ENCODE measurements at regions not wholly inside any gene's neighbourhood (a gene's known extent, or its start where the extent isn't known, plus 50 kb on each side); places are given as distances from the start of the nearest gene placed in this dataset.
"Not testable (repeated sequence)": the region's sequence is repeated elsewhere in the genome, so short reads cannot be mapped to it uniquely, and the experiment has no call there.

GRCh38 chr1:102687383-102687782 lies 420.9 kb downstream of the COL11A1 start:
- Histone ChIP-seq H3K9me3 (ENCODE audit: control insufficient read depth, insufficient read depth, low read length) (no peaks in the 10 kb centered on the region), H3K4me1 (ENCODE audit: control insufficient read depth, insufficient read depth, low read length) (no peaks in the 10 kb centered on the region), H3K27me3 (ENCODE audit: control insufficient read depth, insufficient read depth, low read length) (no peaks in the 10 kb centered on the region), H3K36me3 (ENCODE audit: control insufficient read depth, insufficient read depth, low read length) (no peaks in the 10 kb centered on the region), H3K27ac (ENCODE audit: low read depth, low read length) (no peak overlapping the region), H3K4me3 (ENCODE audit: low read depth, low read length) (no peak overlapping the region), H3K9ac (ENCODE audit: low read depth, low read length) (no peak overlapping the region)

- Histone ChIP-seq H3K27ac (ENCODE audit: low read depth, low read length) (no peak overlapping the region), H3K4me3 (ENCODE audit: low read depth, low read length) (no peak overlapping the region), H3K9ac (ENCODE audit: low read depth, low read length) (no peak overlapping the region), H3K27me3 (ENCODE audit: control insufficient read depth, insufficient read depth, low read length) (no peaks in the 10 kb centered on the region), H3K4me1 (ENCODE audit: control insufficient read depth, insufficient read depth, low read length) (peaks cover 4% of the 10 kb centered on the region; the same call in 1 of the 2 replicates), H3K36me3 (ENCODE audit: control insufficient read depth, insufficient read depth, low read length) (no peaks in the 10 kb centered on the region), H3K9me3 (ENCODE audit: control insufficient read depth, insufficient read depth, low read length) (no peaks in the 10 kb centered on the region)
These were observed 446.8 kb downstream of the COL11A1 start for GRCh38 chr1:102661481-102661880.

- H3K9me3 ChIP-seq (ENCODE audit: control insufficient read depth, insufficient read depth, low read length); H3K36me3 ChIP-seq (ENCODE audit: control insufficient read depth, insufficient read depth, low read length); H3K27ac ChIP-seq (ENCODE audit: low read depth, low read length); H3K9ac ChIP-seq (ENCODE audit: low read depth, low read length); H3K4me1 ChIP-seq (ENCODE audit: control insufficient read depth, insufficient read depth, low read length); H3K4me3 ChIP-seq (ENCODE audit: low read depth, low read length); H3K27me3 ChIP-seq (ENCODE audit: control insufficient read depth, insufficient read depth, low read length): not testable (repeated sequence)
These were observed 448.3 kb downstream of the COL11A1 start for GRCh38 chr1:102659876-102660483.

GRCh38 chr1:102655034-102655433 lies 453.3 kb downstream of the COL11A1 start:
- Histone ChIP-seq H3K27ac (ENCODE audit: low read depth, low read length) (no peak overlapping the region), H3K9me3 (ENCODE audit: control insufficient read depth, insufficient read depth, low read length) (no peaks in the 10 kb centered on the region), H3K4me3 (ENCODE audit: low read depth, low read length) (no peak overlapping the region), H3K4me1 (ENCODE audit: control insufficient read depth, insufficient read depth, low read length) (peaks cover 5% of the 10 kb centered on the region; the same call in 1 of the 2 replicates), H3K27me3 (ENCODE audit: control insufficient read depth, insufficient read depth, low read length) (no peaks in the 10 kb centered on the region), H3K9ac (ENCODE audit: low read depth, low read length) (no peak overlapping the region), H3K36me3 (ENCODE audit: control insufficient read depth, insufficient read depth, low read length) (no peaks in the 10 kb centered on the region)

- Histone ChIP-seq H3K4me3 (ENCODE audit: low read depth, low read length) (no peak overlapping the region), H3K9ac (ENCODE audit: low read depth, low read length) (no peak overlapping the region), H3K4me1 (ENCODE audit: control insufficient read depth, insufficient read depth, low read length) (no peaks in the 10 kb centered on the region), H3K36me3 (ENCODE audit: control insufficient read depth, insufficient read depth, low read length) (no peaks in the 10 kb centered on the region), H3K27ac (ENCODE audit: low read depth, low read length) (no peak overlapping the region), H3K9me3 (ENCODE audit: control insufficient read depth, insufficient read depth, low read length) (no peaks in the 10 kb centered on the region), H3K27me3 (ENCODE audit: control insufficient read depth, insufficient read depth, low read length) (no peaks in the 10 kb centered on the region)
These were observed 467.4 kb downstream of the COL11A1 start for GRCh38 chr1:102640872-102641271.

- no peak overlapping the region for H3K4me3 ChIP-seq (ENCODE audit: low read depth, low read length)
- H3K4me1 ChIP-seq (ENCODE audit: control insufficient read depth, insufficient read depth, low read length): no peaks in the 10 kb centered on the region
- H3K27ac ChIP-seq (ENCODE audit: low read depth, low read length): no peak overlapping the region
- H3K36me3 ChIP-seq (ENCODE audit: control insufficient read depth, insufficient read depth, low read length): no peaks in the 10 kb centered on the region
- H3K27me3 ChIP-seq (ENCODE audit: control insufficient read depth, insufficient read depth, low read length): no peaks in the 10 kb centered on the region
- H3K9me3 ChIP-seq (ENCODE audit: control insufficient read depth, insufficient read depth, low read length): no peaks in the 10 kb centered on the region
- H3K9ac ChIP-seq (ENCODE audit: low read depth, low read length): no peak overlapping the region
These were observed 468.0 kb downstream of the COL11A1 start for GRCh38 chr1:102640312-102640711.

GRCh38 chr1:102631691-102632090 lies 476.6 kb downstream of the COL11A1 start:
- Histone ChIP-seq H3K27me3 (ENCODE audit: control insufficient read depth, insufficient read depth, low read length) (no peaks in the 10 kb centered on the region), H3K4me1 (ENCODE audit: control insufficient read depth, insufficient read depth, low read length) (no peaks in the 10 kb centered on the region), H3K4me3 (ENCODE audit: low read depth, low read length) (no peak overlapping the region), H3K9ac (ENCODE audit: low read depth, low read length) (no peak overlapping the region), H3K9me3 (ENCODE audit: control insufficient read depth, insufficient read depth, low read length) (no peaks in the 10 kb centered on the region), H3K36me3 (ENCODE audit: control insufficient read depth, insufficient read depth, low read length) (no peaks in the 10 kb centered on the region), H3K27ac (ENCODE audit: low read depth, low read length) (no peak overlapping the region)

GRCh38 chr1:102630041-102630440 lies 478.3 kb downstream of the COL11A1 start:
- H3K4me1 ChIP-seq (ENCODE audit: control insufficient read depth, insufficient read depth, low read length): no peaks in the 10 kb centered on the region
- H3K27ac ChIP-seq (ENCODE audit: low read depth, low read length): no peak overlapping the region
- H3K36me3 ChIP-seq (ENCODE audit: control insufficient read depth, insufficient read depth, low read length): no peaks in the 10 kb centered on the region
- no peak overlapping the region for H3K9ac ChIP-seq (ENCODE audit: low read depth, low read length)
- no peaks in the 10 kb centered on the region for H3K9me3 ChIP-seq (ENCODE audit: control insufficient read depth, insufficient read depth, low read length)
- no peaks in the 10 kb centered on the region for H3K27me3 ChIP-seq (ENCODE audit: control insufficient read depth, insufficient read depth, low read length)
- H3K4me3 ChIP-seq (ENCODE audit: low read depth, low read length): no peak overlapping the region

GRCh38 chr1:102628109-102628613 lies 480.2 kb downstream of the COL11A1 start:
- H3K27me3 ChIP-seq (ENCODE audit: control insufficient read depth, insufficient read depth, low read length): no peaks in the 10 kb centered on the region
- H3K27ac ChIP-seq (ENCODE audit: low read depth, low read length): no peak overlapping the region
- no peak overlapping the region for H3K4me3 ChIP-seq (ENCODE audit: low read depth, low read length)
- no peaks in the 10 kb centered on the region for H3K9me3 ChIP-seq (ENCODE audit: control insufficient read depth, insufficient read depth, low read length)
- H3K36me3 ChIP-seq (ENCODE audit: control insufficient read depth, insufficient read depth, low read length): no peaks in the 10 kb centered on the region
- H3K9ac ChIP-seq (ENCODE audit: low read depth, low read length): no peak overlapping the region
- no peaks in the 10 kb centered on the region for H3K4me1 ChIP-seq (ENCODE audit: control insufficient read depth, insufficient read depth, low read length)

GRCh38 chr1:102627145-102627544 lies 481.2 kb downstream of the COL11A1 start:
- H3K27ac ChIP-seq (ENCODE audit: low read depth, low read length): no peak overlapping the region
- no peak overlapping the region for H3K4me3 ChIP-seq (ENCODE audit: low read depth, low read length)
- H3K36me3 ChIP-seq (ENCODE audit: control insufficient read depth, insufficient read depth, low read length): no peaks in the 10 kb centered on the region
- H3K4me1 ChIP-seq (ENCODE audit: control insufficient read depth, insufficient read depth, low read length): no peaks in the 10 kb centered on the region
- H3K9me3 ChIP-seq (ENCODE audit: control insufficient read depth, insufficient read depth, low read length): no peaks in the 10 kb centered on the region
- H3K9ac ChIP-seq (ENCODE audit: low read depth, low read length): no peak overlapping the region
- no peaks in the 10 kb centered on the region for H3K27me3 ChIP-seq (ENCODE audit: control insufficient read depth, insufficient read depth, low read length)

GRCh38 chr1:102615896-102616295 lies 492.4 kb downstream of the COL11A1 start:
- no peaks in the 10 kb centered on the region for H3K27me3 ChIP-seq (ENCODE audit: control insufficient read depth, insufficient read depth, low read length)
- no peak overlapping the region for H3K4me3 ChIP-seq (ENCODE audit: low read depth, low read length)
- H3K4me1 ChIP-seq (ENCODE audit: control insufficient read depth, insufficient read depth, low read length): no peaks in the 10 kb centered on the region
- H3K36me3 ChIP-seq (ENCODE audit: control insufficient read depth, insufficient read depth, low read length): no peaks in the 10 kb centered on the region
- no peak overlapping the region for H3K9ac ChIP-seq (ENCODE audit: low read depth, low read length)
- H3K27ac ChIP-seq (ENCODE audit: low read depth, low read length): no peak overlapping the region
- H3K9me3 ChIP-seq (ENCODE audit: control insufficient read depth, insufficient read depth, low read length): no peaks in the 10 kb centered on the region
